Thyroid gland (tissue), 4 donors: ENCODE measurements at regions not wholly inside any gene's neighbourhood (a gene's known extent, or its start where the extent isn't known, plus 50 kb on each side); places are given as distances from the start of the nearest gene placed in this dataset.

Experiments
- POLR2A ChIP-seq, 2 donors: fragments of 450-650 bp; IDR thresholded peaks; one replicate each; pipeline ENCODE4 v1.6.1; 2017; ENCODE audit warnings: antibody characterized with exemption in 2 of 2, mild to moderate bottlenecking in 2 of 2, moderate library complexity in 1 of 2
- TF ChIP-seq, protein P1 (sequence below), 6 experiments: fragments of 200-600 bp in 3 of 6; fragments of 450-650 bp in 3 of 6; sonication (generic) in 3 of 6; IDR thresholded peaks; one replicate each; pipeline ENCODE4 v1.5.1; 2016 to 2019; ENCODE audit warnings: antibody characterized with exemption in 6 of 6, mild to moderate bottlenecking in 2 of 6, inconsistent platforms in 1 of 6, moderate library complexity in 1 of 6

DNA sequence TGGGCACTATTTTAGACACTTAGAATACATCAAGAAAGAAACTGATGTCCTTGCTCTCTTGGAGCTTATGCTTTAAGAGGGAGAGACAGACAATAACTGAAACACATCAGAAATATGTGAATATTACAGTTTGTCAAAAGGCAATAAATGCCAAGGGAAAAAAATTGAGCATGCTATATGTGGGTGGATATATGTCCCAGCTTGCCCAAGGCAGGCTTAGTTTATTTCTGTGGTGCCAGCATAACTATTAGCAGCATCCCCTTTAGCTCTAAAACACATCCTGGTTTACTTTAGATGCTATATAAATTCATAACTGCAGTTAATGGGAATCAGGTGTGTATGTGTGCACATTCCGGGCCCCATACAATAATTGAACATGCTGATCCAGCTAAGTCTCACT, 191.2 kb upstream of the PDZRN3 start:
- TF ChIP-seq, protein P1, sequence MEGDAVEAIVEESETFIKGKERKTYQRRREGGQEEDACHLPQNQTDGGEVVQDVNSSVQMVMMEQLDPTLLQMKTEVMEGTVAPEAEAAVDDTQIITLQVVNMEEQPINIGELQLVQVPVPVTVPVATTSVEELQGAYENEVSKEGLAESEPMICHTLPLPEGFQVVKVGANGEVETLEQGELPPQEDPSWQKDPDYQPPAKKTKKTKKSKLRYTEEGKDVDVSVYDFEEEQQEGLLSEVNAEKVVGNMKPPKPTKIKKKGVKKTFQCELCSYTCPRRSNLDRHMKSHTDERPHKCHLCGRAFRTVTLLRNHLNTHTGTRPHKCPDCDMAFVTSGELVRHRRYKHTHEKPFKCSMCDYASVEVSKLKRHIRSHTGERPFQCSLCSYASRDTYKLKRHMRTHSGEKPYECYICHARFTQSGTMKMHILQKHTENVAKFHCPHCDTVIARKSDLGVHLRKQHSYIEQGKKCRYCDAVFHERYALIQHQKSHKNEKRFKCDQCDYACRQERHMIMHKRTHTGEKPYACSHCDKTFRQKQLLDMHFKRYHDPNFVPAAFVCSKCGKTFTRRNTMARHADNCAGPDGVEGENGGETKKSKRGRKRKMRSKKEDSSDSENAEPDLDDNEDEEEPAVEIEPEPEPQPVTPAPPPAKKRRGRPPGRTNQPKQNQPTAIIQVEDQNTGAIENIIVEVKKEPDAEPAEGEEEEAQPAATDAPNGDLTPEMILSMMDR (IDR thresholded peaks at IDR 0.05): no peak
- no peak for TF ChIP-seq POLR2A (IDR thresholded peaks at IDR 0.05)
